Muscle of arm (tissue), 1 donor: ENCODE measurements at regions not wholly inside any gene's neighbourhood (a gene's known extent, or its start where the extent isn't known, plus 50 kb on each side); places are given as distances from the start of the nearest gene placed in this dataset.
"Not testable (repeated sequence)": the region's sequence is repeated elsewhere in the genome, so short reads cannot be mapped to it uniquely, and the experiment has no call there.

Experiments
- DNase-seq: peaks from one replicate; pipeline ENCODE4 v3.0.0-alpha.2; 2013

DNA sequence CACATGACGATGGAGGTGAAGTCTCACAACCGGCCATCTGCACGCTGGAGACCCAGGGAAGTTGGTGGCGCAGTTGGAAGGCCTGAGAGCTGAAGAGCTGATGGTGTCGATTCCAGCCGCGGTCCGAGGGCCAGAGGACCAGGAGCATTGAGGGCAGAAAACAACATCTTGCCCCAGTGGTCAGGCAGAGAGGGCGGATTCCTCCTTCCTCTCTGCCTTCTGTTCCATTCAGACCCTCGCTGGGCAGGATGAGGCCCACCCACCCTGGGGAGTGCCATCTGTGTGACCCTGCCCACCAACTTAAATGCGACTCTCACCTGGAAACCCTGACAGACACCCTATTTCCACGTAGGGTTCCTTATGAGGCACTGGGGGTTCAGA is 120.7 kb upstream of the PMEPA1 start:
- no peak for DNase-seq

DNA sequence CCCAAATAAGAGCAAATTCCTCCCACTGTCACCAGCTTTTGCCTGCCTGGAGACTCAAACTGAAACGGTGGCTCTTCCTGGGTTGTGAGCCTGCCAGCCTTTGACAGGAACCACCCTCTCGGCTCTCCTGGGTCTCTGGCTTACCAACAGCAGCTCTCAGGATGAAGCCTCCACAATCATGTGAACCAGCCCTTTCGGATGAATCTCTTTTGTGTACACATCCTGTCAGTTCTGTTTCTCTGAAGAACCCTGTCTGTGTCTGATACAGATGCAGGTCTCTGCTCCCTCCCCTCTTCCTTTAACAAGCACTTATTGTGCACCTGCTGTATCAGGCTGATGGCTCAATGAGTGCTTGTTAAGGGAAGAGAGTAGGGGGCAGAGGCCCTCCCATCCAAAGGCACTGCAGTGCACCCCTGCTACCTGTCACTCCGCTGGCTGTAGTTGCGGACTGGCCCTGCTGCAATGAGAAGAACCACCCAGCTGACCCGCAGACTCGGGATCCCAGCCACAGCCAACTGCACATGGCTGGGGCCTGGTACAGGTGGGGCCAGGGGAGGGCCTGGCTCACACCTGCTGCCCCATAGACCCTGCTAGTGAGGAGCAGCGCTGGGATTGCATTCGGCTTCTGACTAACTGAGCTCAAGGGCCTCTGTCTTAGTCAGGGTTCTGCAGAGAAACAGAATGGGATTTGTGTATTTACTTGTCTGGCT is 120.1 kb upstream of the PMEPA1 start:
- DNase-seq, result no peak

DNA sequence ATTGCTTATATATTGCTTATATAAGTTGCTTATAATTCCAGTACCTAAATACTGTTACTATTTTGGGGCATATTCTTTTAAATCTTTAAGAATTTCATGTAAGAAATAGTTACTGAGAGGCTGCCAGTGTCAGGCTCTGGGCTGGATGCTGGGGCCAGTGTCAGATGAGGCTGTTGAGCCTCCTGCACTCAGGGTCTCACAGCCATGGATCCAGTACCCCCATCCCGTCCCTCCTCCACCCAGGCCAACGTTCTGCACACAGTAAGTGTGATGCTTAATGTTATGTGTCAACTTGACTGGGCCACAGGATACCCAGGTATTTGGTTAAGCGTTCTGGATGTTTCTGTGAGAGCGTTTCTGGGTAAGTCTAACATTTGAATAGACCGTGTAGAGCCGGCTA is 119.5 kb upstream of the PMEPA1 start:
- DNase-seq, result no peak

DNA sequence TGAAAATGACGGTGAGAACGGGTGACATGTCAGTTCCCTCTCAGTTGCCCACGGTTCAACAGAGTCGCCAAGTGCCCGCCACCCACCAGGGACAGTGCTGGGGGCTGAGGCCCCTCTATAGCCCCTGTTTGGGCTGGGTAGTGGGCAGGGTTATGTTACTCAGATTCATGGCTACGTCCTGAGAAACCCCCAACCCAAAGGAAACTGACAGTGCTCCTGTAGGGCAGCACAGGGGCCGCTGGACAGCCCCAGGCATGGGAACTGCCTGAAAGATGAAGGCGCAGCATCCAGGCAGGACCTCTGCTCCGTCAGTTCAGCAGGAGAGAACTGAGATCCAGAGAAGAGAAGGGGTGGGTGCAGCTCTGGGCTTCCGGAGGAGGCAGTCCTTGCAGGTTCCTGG is 118.9 kb upstream of the PMEPA1 start:
- DNase-seq, result no peak

DNA sequence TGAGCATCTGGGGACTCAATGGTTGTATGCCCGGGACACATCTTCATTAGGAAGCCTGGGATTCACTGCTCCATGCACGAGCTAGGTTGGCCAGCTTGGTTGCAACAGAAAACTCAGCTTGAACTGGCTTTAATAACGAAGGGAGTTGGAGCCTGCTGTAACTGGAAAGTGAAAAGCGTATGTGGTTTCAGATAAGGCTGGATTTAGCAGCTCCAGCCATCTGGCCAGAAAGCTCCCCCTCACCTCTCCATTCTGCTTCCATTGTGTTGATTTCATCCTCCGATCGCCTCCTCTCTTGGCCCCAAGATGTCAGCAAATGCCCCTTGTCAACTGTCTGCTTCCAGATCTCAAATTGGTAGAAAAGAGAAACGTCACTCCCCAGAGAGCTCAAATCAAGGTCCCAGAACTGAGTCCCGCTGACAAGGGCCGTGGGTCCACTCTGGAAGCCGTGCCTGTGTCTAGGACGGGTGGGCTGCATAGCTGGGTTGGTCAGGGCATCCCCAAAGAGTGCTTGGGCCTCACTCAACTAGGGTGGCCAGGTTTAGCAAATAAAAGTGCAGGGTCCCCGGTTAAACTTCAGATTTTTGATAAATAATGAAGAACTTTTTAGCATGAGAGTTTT is 117.0 kb upstream of the PMEPA1 start:
- DNase-seq, result no peak

DNA sequence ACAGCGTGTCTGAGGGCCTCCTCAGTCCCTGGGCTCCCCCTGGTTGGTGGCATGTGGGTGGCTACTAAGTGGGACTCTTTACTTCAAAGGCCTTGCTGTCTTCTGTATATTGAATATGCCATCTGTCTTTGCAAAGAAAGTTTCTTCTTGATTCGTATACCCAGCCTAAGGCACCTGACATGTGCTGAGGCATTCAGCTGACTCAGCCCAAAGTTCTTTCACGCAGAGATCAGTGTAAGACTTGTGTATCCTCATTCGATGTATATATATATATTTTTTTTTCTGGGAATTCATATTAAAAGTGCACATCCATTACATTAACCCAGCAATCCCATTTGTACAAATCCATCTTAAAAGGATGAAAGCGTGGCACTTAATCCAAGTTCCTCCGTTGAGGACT is 115.1 kb upstream of the PMEPA1 start:
- no peak for DNase-seq

DNA sequence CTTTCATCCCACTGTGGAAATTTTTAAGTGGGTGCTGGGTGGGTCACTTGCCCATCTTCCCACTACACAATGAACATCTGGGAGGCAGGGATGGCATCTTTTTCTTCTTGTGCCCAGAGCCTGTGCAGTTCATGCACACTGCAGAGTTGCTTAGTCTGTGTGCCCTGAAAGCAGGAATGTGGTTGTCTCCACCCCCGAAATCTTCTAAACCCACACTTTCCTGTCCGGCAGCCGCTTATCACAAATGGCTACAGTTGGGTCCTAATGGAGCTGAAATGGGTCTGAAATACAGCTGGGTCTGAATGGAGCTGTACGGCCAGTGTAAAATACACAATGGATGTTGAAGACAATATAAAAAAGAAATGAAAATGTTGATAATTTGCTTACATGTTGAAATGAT is 112.1 kb upstream of the PMEPA1 start:
- no peak for DNase-seq

DNA sequence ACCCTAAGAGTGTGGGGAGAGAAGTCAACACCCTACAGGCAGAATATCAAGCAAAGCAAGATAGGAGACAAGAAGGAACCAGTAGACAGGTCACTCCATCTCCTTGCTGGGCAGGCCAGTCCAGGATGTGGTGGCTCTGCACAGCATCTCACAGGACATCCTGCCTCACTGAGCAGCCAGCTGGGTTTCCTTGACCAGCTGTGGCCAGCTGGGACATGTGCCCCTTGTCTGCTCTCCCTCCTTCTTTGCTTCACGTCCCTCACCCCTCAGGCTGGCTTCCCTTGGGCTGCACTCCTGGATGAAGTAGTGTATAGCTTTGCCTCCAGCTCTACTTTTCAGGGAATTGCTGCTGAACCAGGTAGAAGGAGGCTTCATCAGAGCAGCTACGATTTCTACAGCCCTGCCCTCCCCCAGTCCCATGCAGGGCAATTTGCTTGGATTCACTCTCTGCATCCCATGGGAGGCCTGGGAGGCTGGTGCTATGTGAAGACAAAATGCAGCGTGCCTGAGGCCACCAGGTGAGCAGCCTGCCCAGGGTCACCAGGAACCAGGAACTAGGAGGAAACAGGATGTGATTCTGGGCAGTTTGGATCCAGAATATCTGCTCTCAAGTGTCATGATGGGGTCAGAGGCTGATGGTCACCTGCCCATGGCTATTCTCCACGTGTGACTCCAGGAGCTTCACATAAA is 110.0 kb upstream of the PMEPA1 start:
- DNase-seq, result no peak

DNA sequence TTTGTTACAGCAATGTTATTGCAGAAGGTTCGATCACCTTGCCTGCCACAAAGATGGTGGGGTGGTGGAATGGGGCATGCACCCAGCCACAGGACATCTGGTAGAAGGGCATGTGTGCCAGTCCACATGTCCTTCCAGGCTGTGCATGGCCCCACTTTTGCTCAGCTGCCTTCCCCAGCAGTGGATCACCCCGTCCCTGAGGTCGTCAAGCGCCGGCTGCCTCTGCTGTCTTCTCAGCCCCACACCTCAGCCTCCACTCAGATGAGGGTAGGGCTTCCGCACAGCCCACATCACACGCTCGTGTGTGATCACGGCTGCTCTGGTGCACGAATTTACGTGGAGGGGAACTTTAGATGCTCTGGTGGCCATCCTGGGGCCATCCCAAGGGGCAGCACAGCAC is 109.5 kb upstream of the PMEPA1 start:
- DNase-seq, result no peak

DNA sequence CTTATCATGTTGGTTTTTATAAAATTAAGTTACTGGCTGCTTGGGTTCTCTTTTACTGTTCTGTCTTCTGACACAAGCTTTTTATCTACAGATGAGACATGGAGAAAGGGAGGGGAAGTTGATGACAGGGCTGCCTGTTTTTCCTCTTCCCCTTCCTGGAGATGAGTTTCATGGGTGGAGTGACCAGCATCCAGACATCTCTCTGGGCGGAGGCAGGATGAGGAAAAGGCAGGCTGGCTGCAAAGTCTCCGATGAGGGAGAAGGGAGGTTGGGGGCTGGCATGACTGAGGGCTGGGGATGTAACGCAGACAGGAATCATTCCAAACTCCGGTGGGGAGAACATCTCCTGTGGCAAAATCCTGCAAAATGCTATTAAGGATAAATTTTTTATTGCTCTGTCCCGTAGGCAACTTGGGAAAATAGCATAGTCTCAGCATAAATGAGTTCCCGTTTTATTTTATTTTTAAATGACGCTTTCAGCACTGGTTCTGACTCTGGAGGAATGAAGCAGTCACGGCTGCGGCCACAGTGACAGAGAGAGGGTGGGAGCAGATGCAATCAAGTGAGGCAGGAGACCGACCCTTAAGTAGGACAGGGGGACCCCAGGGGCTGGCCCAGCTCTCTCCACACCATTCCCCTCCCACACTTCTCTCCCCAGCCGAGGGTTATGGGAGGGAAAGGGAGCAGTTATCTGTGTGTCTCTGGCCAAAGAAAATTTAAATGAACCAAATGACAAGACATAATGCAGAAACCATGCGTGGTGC is 108.8 kb upstream of the PMEPA1 start:
- DNase-seq, result no peak

DNA sequence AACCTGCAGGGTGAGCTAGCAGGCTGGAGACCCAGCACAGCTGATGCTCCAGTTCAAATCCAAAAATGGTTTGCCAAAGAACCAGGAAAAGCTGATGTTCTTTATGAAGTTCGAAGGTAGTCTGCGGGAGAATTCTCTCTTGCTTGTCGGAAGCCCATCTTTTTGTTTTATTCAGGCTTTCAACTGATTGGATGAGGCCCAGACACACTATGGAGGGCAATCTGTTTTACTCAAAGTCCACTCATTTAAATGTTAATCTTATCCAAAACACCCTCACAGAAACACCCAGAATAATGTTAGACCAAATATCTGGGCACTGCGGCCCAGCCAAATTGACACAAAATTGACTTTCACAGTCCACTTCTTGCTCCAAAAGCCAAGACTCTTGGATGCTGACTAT is 105.6 kb upstream of the PMEPA1 start:
- DNase-seq, result no peak

DNA sequence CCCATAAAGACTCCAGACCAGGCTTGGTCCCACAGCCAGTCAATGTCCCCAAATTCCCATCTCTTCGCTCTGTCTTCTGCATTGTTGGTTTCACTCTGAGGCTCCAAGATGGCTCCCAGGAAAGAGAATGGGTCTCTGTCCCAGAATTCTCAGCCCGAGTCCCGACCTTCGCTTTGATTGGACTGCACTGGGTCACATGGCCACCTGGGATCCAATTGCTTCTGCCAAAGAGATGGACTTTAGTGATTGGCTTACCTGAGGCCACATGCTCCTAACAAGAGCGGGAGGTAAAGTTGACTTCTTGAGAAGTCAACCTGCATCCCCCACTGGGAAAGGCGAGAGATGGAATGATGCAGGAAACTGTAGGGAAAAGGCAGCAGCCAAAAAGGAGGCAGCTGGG is 104.7 kb upstream of the PMEPA1 start:
- DNase-seq, result no peak

DNA sequence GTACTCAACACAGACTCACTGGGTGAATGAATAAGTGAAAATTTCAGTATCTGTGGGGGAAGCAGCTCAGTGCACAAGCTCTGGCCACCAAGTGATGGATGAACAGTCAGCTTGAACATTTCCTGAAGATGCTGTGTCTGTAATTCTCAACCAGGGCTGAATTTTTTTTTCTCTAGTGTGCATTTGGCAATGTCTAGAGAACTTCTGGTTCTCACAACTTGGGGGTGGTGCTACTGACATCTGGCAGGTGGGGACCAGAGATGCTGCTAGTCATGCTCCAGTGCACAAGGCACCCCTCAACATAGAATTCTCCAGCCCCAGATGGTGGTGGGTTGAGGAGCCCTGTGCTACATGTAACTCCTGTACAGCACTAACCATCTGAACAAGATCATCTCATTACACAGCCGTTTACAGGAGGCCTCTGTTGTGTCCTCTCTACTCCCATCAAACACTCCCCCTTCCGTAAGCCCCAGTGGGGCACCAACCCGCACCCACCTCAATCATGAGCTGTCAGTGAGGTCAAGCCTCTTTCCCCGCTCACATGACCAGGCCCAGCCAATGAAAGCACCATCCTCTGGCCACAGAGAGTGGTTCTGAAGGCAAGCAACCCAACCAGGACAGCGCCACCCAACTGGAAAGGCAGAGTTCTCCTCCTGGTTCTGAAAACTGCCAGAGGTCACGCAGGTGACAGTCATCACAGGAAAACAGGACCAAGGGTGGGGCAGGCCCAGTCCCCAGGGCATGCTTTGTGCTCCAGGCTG is 103.9 kb upstream of the PMEPA1 start:
- DNase-seq, result no peak

DNA sequence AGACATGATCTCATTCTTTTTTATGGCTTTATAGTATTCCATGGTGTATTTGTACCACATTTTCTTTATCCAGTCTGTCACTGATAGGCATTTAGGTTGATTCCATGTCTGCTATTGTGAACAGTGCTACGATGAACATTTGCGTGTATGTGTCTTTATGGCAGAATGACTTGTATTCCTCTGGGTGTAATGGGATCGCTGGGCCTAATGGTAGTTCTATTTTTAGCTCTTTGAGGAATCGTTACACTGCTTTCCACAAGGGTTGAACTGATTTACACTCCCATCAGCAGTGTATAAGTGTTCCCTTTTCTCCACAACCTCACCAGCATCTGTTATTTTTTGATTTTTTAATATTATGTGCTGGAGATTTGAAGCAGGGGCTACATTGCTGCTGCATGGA is 102.8 kb upstream of the PMEPA1 start:
- not testable (repeated sequence) for DNase-seq

DNA sequence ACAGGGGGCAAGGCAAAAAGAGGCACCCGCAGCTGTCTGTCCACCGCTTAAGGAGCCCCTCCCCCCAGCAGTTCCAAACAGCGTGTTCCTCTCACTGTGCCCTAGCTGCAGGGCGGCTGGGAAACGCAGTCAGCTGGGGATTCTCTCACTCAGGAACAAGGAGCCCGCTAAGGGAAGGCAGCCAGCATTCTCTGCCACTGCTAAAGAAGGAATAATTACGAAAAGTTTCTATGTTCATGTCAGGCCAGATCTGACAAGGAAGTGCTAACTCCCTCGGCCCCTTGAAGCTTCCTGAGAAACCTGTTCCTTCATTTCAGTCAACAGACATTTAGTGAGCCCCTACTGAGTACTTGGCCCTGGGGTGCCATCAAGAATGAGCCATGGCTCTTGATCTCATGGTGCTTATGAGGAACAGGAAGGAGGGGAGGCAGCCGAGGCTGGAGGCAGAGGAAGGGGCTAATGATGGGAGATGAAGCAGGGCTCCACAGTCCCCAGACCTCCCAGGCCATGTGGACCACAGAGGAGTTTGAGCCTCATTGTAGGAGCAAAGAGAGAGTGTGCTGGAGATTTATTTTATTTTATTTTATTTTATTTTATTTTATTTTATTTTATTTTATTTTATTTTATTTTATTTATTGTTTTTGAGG is 101.7 kb upstream of the PMEPA1 start:
- no peak for DNase-seq

DNA sequence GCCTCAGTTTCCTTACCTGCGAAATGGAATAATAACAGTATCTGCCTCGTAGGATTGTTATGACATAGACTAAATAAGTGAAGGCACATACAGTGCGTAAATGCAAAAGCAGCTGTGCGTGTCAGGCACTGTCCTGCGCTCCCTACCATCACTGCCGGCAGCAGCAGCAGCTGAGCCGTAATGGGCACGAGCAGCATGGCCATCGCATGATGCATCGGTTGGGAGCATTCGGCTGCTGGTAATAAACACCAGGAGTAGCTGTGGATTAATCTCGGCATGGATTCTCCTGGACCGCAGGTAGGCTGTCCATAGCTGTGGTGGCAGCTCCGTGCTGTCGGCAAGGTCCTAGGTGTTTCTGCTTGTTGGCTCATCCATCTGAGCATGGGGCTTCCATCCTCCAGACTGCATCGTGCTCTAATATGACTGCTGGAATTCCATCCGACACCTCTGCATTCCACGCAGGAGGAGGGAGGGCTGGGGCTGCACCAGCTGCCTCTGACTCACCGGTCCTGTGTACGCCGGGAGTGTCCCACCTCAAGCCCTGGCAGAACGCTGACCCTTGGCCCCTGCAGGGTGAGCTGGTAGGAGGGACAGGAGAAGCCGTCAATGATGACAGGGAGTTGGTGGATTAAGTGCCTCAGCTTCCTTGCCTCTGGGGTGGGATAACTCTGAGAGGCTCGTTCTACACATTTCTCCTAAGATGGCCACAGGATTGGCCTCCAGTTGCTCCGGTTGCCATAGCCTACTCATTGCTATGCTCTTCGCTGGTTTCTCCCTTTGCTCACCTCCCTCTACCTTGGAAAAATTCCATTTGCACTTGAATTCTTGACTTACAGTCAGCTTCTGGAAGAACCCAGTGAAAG is 100.9 kb upstream of the PMEPA1 start:
- DNase-seq, result no peak

DNA sequence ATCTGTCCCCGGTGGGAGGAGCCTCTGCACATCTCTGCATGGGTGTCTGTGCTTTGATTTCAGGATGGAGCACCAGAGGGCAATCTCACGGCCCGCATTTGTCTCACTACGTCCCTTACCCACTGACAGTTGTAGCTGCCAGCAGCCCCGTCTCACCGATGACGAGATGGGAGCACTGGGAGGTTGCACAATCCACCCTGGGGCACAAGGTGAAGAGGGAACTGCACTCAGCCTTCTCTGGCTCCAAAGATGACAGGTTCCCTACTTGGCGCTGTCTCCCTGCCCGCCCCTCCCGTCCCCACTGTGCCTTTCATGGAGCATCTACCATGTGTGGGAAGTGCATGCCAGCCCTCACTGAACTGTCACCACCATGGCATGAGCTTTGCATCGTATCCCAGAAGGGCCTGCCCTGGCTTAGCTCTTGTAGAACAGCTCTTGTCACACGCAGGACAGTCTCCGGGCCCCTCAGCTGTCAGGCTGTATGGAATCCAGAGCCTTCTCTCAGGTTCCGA is 99.9 kb upstream of the PMEPA1 start:
- no peak for DNase-seq

DNA sequence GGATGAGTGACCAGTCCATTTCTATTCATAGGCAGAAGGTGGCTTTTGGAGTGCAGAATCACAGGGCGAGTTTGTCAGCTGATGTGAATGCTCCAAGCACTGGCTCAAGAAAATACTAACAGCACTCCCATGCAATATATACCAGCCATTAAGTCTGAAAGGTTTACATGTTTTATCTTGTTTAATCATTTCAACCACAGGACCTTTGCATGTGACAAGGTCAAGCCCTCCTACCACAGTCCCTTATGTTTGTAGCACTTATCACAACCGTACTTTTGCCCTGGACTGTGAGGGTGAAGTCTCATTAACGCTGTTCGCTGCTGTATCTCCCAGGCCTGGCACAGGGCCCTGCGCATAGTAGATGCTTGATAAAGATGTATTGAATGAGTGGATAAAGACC is 99.3 kb upstream of the PMEPA1 start:
- no peak for DNase-seq

DNA sequence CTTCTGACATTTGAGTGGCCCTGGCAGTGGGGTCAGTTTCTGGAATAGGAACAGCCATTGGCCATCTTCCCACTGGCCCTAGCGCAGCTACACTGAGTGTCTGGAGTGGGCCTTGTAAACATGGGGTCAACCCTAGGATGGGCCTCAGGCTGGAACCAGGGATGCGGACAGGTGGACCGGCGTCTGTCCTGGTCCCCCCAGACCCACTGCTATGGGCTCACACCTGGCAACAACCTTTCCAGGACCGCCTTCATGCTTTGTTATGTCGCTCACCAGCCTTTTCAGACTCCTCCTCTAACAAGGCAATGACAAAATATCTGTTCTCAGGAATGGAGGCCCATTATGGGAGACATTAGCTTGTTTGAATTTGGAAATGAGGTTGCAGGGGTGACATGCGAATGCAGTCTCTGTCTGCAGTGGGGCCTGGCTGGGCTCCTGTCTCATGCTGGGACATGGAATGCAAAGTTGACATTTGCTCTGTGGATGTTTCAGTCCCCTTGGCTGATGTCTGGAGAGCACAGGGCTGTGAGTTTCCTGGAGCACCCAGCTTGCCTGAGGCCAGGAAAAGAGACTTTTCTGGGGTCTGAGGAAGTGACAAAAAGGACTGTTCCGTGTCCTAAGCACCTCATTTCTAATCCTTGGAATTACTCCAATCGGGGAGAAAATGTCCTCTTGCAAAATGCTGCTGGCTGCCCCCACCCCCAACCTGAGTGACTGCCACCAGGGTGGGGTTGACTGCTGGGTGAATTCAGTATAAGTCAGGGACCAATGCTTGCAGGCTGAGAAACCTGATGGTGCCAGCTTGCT is 98.7 kb upstream of the PMEPA1 start:
- no peak for DNase-seq
